HEK293 (cell line): ENCODE measurements at regions not wholly inside any gene's neighbourhood (a gene's known extent, or its start where the extent isn't known, plus 50 kb on each side); places are given as distances from the start of the nearest gene placed in this dataset.

Experiments used
- BCL6B ChIP-seq: fragments of 450-650 bp; formaldehyde crosslinking; IDR thresholded peaks from 2 replicates; pipeline ENCODE4 v1.5.1; 2017; ENCODE audit warnings: missing biosample characterization, missing genetic modification characterization
- CTCF ChIP-seq: fragments of 450-650 bp; formaldehyde crosslinking; IDR thresholded peaks from 2 replicates; pipeline ENCODE4 v1.5.1; 2016; ENCODE audit warnings: missing biosample characterization, missing genetic modification characterization
- HOXA7 ChIP-seq: sonication (generic); formaldehyde crosslinking; IDR thresholded peaks from 2 replicates; pipeline ENCODE4 v1.8.1; 2022; ENCODE audit warnings: missing genetic modification reagents, borderline replicate concordance
- HOXD13 ChIP-seq: sonication (generic); formaldehyde crosslinking; IDR thresholded peaks from 2 replicates; pipeline ENCODE4 v1.8.0; 2022; ENCODE audit warnings: missing genetic modification reagents, borderline replicate concordance
- SALL2 ChIP-seq: fragments of 450-650 bp; formaldehyde crosslinking; IDR thresholded peaks from 2 replicates; pipeline ENCODE4 v1.5.0; 2017; ENCODE audit warnings: missing biosample characterization, mild to moderate bottlenecking, missing genetic modification characterization, borderline replicate concordance
- ZBTB10 ChIP-seq: fragments of 450-650 bp; formaldehyde crosslinking; IDR thresholded peaks from 2 replicates; pipeline ENCODE4 v1.5.1; 2016; ENCODE audit warnings: missing biosample characterization, missing genetic modification characterization
- ZBTB7A ChIP-seq: fragments of 450-650 bp; formaldehyde crosslinking; IDR thresholded peaks from 2 replicates; pipeline ENCODE4 v1.5.1; 2016; ENCODE audit warnings: low read depth, missing biosample characterization, missing genetic modification characterization
- ZNF18 ChIP-seq: fragments of 450-650 bp; formaldehyde crosslinking; IDR thresholded peaks from 2 replicates; pipeline ENCODE4 v1.5.1; 2016; ENCODE audit warnings: missing biosample characterization, missing genetic modification characterization

GRCh38 chr10:21173802-21174714 lies 276.9 kb upstream of the NEBL start:
- TF ChIP-seq BCL6B (no peak), ZBTB10 (tag by site-specific recombination) (peak; percentile 72; the same call in 1 of the 2 replicates), ZNF18 (no peak), HOXD13 (CRISPR knock-in tag) (no peak), CTCF (peak; percentile 81), SALL2 (tag by site-specific recombination) (no peak), HOXA7 (CRISPR knock-in tag) (no peak), ZBTB7A (peak; percentile 57; the same call in 1 of the 2 replicates)
